ENCODE measurements at regions not wholly inside any gene's neighbourhood (a gene's known extent, or its start where the extent isn't known, plus 50 kb on each side); places are given as distances from the start of the nearest gene placed in this dataset.

GRCh38 chrX:27924718-27925117 lies 56.5 kb downstream of the DCAF8L1 start:
- ATAC-seq (no peak), DNase-seq (ENCODE audit: low spot score) (no peak)
- intact Hi-C loops (cut with DNase I): no loop called here

DNA sequence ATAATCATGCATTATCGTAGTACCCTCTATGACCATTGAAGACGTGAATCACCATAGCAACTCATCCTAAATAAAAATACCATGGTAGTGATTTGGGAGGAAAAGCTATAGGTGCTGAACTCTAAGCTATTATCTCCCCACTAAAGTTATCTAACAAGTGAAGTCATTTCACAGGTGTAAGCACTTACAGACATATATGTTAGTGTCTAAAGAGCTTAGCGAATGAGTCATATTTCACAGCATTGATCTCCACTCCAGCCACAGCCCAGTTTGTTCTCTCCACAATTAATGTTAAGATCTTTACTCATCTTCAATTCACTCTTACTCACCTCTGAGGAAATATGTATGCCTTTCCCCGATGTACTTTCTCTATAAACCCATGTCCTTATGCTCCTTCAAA lies 57.0 kb downstream of the DCAF8L1 start:
- ATAC-seq (no peak), DNase-seq (ENCODE audit: low spot score) (no peak)
- intact Hi-C loops (cut with DNase I): no loop called here

- intact Hi-C loops (cut with DNase I): no loop called here
- no peak for DNase-seq (ENCODE audit: low spot score)
- ATAC-seq: no peak
Measured at GRCh38 chrX:27918799-27919198, 62.5 kb downstream of the DCAF8L1 start.

DNA sequence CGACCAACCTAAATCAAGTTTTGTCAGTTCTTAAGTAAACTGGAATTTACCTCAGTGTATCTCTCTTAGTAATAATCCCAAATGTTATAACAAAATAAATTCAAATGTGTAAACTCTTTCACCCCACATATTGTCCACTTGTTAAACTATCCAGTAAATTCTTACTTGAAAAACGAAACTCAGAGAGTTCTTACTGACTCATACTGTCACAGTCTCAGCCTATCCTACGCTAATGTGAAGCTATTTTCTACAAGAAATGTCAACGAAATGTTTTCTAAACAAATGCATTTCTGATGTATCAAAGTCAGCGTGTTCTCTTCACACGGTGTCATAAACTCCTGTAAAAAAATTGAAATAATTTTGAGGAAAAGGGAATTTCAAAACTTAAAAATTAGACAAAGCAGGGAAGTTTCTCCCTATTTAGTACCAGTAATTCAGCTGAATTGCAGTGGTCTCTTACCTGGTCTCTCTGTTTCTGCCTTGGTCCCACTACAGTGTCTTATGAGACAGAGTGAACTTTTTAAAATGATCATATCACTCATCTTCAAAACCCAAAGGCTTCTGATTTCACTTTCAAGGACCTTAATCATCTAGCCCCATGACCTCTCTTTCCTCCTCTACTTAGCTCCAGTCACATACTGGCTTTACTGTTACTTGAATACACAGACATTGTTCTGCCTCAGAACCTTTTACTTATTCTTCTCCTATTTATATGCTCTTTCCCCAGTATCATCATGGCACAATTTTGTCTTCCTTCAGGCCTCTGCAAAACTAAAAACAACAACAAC lies 63.3 kb downstream of the DCAF8L1 start:
- intact Hi-C loops (cut with DNase I): no loop called here
- no peak for ATAC-seq
- no peak for DNase-seq (ENCODE audit: low spot score)

GRCh38 chrX:27915617-27916016 lies 65.6 kb downstream of the DCAF8L1 start:
- peak; percentile 67 for ATAC-seq
- no peak for DNase-seq (ENCODE audit: low spot score)
- intact Hi-C loops (cut with DNase I): no loop called here

GRCh38 chrX:27910412-27910811 lies 70.8 kb downstream of the DCAF8L1 start:
- ATAC-seq (no peak), DNase-seq (ENCODE audit: low spot score) (no peak)
- intact Hi-C loops (cut with DNase I): no loop called here

DNA sequence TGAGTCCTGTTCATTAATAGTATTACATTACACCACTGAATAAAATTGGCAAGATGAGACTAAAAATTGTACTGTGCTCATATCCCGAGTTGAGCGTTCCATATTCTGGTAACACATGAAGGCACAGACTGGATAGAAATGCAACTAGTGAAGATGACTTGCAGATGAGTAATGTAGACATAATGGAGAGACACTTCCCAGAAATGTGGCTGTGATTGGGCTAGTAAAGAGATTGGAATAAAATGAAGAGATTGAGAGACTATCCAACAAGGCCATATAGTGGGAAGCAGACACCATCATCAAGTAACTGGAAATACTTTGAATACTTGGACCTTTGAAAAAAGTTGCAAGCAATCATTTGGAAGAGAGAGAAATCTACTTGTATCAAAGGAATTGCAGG lies 77.3 kb downstream of the DCAF8L1 start:
- intact Hi-C loops (cut with DNase I): no loop called here
- ATAC-seq: no peak
- DNase-seq (ENCODE audit: low spot score): no peak

DNA sequence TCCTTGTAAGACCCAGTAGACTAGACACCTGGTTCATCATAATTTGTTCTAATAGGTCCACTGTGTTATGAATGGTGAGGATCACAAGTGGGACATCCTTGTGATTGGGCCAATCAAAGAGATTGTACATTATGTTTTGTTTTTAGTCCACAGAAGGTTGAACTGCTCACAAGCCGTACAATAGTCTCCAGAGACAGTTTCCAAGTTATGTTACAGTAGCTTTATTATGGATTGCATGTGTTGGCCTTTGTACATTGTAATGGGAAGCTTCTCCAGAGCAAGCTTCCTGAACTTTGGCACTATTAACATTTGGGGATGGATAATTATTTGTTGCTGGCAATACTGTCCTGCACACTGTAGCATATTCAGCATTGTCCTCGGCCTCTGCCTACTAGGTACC lies 86.1 kb downstream of the MAGEB10 start:
- intact Hi-C loops (cut with DNase I): no loop called here
- ATAC-seq: no peak
- no peak for DNase-seq (ENCODE audit: low spot score)

DNA sequence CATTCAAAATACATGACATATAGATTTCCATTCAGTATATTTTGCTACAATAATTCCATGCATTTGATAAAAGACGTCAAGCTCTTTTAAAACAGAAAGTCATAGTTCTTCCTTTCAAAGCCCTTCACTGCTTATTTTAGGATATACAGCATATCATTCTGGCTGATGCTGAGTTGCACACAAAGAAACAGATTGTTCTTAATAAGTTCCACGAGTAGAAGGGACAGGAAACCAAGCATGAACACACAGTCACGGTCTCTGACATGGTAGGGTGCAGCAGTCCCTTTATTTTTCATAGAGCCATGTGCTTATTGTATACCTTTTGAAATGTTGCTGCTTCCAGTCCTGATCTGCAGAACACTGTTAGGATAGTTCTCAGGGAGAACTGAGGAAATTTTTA lies 85.4 kb downstream of the MAGEB10 start:
- DNase-seq (ENCODE audit: low spot score) (no peak), ATAC-seq (no peak)
- intact Hi-C loops (cut with DNase I): no loop called here

GRCh38 chrX:27890611-27891010 lies 82.8 kb downstream of the MAGEB10 start:
- ATAC-seq: no peak
- intact Hi-C loops (cut with DNase I): no loop called here

DNA sequence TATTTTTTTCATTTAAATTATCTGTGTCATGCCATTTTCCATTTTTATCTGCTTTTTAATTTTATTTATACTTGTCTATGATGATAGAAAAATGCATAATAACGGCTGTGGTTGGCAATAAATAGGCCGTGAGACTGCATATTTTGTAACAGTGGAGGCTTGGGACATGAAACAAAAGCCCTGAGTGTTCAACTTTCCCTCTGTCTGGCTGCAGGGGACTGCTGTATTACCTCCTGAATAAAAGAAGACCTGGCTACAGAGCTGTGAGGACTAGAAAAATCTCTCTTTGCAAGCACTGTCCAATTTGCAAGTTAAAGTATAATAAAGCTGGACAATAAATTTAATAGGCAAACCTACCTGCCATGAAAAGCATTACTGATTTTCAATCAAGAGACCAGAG lies 82.1 kb downstream of the MAGEB10 start:
- DNase-seq (ENCODE audit: low spot score) (no peak), ATAC-seq (no peak)
- intact Hi-C loops (cut with DNase I): no loop called here

More at GRCh38 chrX:27890611-27891010, 82.8 kb downstream of the MAGEB10 start:
- DNase-seq (ENCODE audit: low spot score): no peak

GRCh38 chrX:27884654-27885053 lies 76.9 kb downstream of the MAGEB10 start:
- ATAC-seq: no peak
- intact Hi-C loops (cut with DNase I): no loop called here
- no peak for DNase-seq (ENCODE audit: low spot score)

DNA sequence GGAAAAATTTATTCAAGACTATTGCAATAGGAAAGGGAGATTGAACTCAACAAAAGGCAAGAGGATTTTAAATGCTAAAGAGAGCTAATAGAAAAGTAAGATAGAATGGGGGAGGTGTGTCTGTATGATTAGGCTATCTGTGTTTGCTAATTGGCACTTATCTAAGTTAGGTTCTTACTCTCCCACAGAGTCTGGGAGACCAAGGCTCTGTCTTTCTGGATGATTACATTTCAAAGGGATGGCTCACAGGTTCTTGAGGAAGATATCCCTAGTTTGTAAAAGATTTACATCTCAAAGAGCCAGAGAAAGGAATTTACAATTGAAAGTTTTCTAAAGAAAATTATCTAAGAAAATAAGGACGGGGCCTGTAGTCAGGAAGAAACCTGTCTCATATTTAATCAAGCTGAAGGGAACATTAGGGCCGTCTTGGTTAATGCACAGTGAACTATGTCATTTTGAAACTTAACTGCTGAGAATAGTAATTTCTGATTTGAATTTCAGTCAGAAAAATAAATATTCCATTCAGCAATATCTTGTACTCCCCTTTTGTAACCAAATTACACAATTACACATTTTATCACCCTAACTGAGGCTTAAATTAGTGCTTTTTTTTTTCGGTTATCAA lies 75.8 kb downstream of the MAGEB10 start:
- ATAC-seq (no peak), DNase-seq (ENCODE audit: low spot score) (no peak)
- intact Hi-C loops (cut with DNase I): no loop called here

GRCh38 chrX:27882695-27883094 lies 74.9 kb downstream of the MAGEB10 start:
- intact Hi-C loops (cut with DNase I): no loop called here

DNA sequence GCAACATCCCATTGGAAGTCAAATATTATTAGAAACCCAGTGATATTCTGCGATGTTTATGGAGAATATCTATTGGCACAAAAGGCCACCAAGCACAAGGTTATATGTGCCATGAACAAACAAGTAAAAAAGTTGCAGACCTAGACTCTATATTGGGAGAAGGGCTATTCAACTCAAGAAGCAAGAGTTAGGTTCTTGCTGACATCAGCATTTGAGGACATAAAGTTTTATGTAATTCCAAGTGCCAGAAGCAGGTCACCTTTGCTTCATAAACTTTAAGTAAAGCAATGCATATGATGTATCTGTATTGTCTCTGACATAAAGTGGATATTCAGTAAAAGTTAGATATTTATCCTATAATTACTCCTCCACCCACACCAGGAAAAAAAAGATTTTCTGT lies 71.1 kb downstream of the MAGEB10 start:
- ATAC-seq (no peak), DNase-seq (ENCODE audit: low spot score) (no peak)
- intact Hi-C loops (cut with DNase I): no loop called here

More at GRCh38 chrX:27882695-27883094, 74.9 kb downstream of the MAGEB10 start:
- ATAC-seq (no peak), DNase-seq (ENCODE audit: low spot score) (no peak)
